ENCODE measurements at regions not wholly inside any gene's neighbourhood (a gene's known extent, or its start where the extent isn't known, plus 50 kb on each side); places are given as distances from the start of the nearest gene placed in this dataset.
"Not testable (repeated sequence)": the region's sequence is repeated elsewhere in the genome, so short reads cannot be mapped to it uniquely, and the experiment has no call there.

DNA sequence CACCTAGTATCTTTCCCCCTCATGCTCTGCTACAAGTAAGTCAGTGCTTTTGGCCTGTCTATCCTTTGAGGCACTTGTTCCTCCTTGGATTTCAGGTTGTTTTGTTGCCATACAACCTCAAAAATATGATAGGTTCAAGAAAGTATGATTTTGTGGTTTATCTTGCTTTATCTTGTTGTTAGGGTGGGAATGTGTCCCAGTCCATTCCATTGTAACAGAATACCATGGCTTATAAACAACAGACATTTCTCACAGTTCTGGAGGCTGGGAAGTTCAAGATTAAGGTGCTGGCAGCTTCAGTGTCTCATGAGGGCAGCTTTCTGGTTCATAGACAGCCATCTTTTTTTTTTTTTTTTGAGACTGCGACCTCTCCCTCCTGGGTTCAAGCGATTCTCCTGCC is 72.1 kb downstream of the TMEM270 start:
- no peaks in the 10 kb centered on the region for H3K4me1 ChIP-seq (ENCODE audit: insufficient read depth, low read length)
- intact Hi-C loops (cut with DNase I, micrococcal nuclease) = no loop called here
- Mint-ChIP-seq H3K36me3 (ENCODE audit: low read depth) (no peaks in the 10 kb centered on the region), H3K9me3 (no peaks in the 10 kb centered on the region), H3K27ac (no peak overlapping the region), H3K27me3 (peaks cover 16% of the 10 kb centered on the region), H3K4me1 (ENCODE audit: low read depth) (no peaks in the 10 kb centered on the region), H3K4me3 (no peak overlapping the region)
- H3K27ac ChIP-seq (ENCODE audit: low read depth in 1 of 2, low read length in 2 of 2) = no peak overlapping the region
- H3K36me3 ChIP-seq (ENCODE audit: insufficient read depth, low read length) = no peaks in the 10 kb centered on the region
- no peaks in the 10 kb centered on the region for H3K9me3 ChIP-seq (ENCODE audit: control insufficient read depth in 1 of 2, insufficient read depth in 1 of 2, low read length in 2 of 2)
- ChIA-PET CTCF (no interaction called here), POLR2A (no interaction called here)
- H3K4me3 ChIP-seq (ENCODE audit: low read length) = no peak overlapping the region
- DNase-seq = no peak
- ATAC-seq (ENCODE audit: poor library complexity) = no peak
- TF ChIP-seq, protein P1, sequence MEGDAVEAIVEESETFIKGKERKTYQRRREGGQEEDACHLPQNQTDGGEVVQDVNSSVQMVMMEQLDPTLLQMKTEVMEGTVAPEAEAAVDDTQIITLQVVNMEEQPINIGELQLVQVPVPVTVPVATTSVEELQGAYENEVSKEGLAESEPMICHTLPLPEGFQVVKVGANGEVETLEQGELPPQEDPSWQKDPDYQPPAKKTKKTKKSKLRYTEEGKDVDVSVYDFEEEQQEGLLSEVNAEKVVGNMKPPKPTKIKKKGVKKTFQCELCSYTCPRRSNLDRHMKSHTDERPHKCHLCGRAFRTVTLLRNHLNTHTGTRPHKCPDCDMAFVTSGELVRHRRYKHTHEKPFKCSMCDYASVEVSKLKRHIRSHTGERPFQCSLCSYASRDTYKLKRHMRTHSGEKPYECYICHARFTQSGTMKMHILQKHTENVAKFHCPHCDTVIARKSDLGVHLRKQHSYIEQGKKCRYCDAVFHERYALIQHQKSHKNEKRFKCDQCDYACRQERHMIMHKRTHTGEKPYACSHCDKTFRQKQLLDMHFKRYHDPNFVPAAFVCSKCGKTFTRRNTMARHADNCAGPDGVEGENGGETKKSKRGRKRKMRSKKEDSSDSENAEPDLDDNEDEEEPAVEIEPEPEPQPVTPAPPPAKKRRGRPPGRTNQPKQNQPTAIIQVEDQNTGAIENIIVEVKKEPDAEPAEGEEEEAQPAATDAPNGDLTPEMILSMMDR (IDR thresholded peaks at IDR 0.05) = no peak
- H3K27me3 ChIP-seq (ENCODE audit: control insufficient read depth in 1 of 2, insufficient read depth in 2 of 2, low read length in 2 of 2) = no peaks in the 10 kb centered on the region

DNA sequence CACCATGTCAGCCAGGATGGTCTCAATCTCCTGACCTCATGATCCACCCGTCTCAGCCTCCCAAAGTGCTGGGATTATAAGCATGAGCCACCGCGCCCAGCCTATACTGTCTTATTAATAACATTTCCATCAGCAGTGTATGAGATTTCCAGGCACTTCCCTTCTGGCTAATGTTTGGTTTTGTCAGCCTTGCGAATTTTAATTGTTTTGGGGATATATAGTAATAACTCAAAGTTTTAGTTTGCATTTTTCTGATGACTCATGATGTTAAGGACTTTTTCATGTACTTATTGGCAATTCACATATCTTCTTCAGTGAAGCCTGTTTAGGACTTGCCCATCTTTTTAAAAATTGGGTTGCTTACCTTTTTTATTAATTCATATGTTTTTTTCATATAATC is 76.0 kb downstream of the TMEM270 start:
- peaks cover 3% of the 10 kb centered on the region for H3K9me3 Mint-ChIP-seq
- TF ChIP-seq, protein P1 (IDR thresholded peaks at IDR 0.05) = no peak
- no peak for DNase-seq
- peaks cover 0 to 20% of the 10 kb centered on the region in 2 experiments for H3K9me3 ChIP-seq (ENCODE audit: control insufficient read depth in 1 of 2, insufficient read depth in 1 of 2, low read length in 2 of 2)
- no peak overlapping the region for H3K27ac Mint-ChIP-seq
- no peak for ATAC-seq (ENCODE audit: poor library complexity)
- H3K36me3 Mint-ChIP-seq (ENCODE audit: low read depth) = no peaks in the 10 kb centered on the region
- no peak overlapping the region for H3K4me3 ChIP-seq (ENCODE audit: low read length)
- peaks cover 13% of the 10 kb centered on the region for H3K27me3 Mint-ChIP-seq
- no peaks in the 10 kb centered on the region for H3K4me1 ChIP-seq (ENCODE audit: insufficient read depth, low read length)
- intact Hi-C loops (cut with DNase I, micrococcal nuclease) = no loop called here
- ChIA-PET POLR2A (no interaction called here), CTCF (no interaction called here)
- H3K4me3 Mint-ChIP-seq = no peak overlapping the region
- H3K27ac ChIP-seq (ENCODE audit: low read depth in 1 of 2, low read length in 2 of 2) = no peak overlapping the region
- no peaks in the 10 kb centered on the region for H3K4me1 Mint-ChIP-seq (ENCODE audit: low read depth)
- H3K27me3 ChIP-seq (ENCODE audit: control insufficient read depth in 1 of 2, insufficient read depth in 2 of 2, low read length in 2 of 2) = peaks cover 2 to 8% of the 10 kb centered on the region in 2 experiments
- no peaks in the 10 kb centered on the region for H3K36me3 ChIP-seq (ENCODE audit: insufficient read depth, low read length)

DNA sequence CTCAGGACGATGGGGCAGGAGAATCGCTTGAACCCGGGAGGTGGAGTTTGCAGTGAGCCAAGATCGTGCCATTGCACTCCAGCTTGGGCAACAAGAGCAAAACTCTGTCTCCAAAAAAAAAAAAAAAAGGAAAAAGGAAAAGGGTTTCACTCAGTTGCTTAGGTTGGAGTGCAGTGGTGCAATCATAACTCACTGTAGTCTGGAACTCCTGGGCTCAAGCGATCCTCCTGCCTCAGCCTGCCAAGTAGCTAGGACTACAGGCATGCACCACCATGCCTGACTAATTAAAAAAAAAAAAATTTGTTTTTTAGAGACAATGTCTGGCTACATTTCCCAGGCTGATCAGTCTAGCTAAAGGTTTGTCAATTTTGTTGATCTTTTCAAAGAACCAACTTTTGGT is 76.7 kb downstream of the TMEM270 start:
- peaks cover 16% of the 10 kb centered on the region for H3K27me3 Mint-ChIP-seq
- intact Hi-C loops (cut with DNase I, micrococcal nuclease); H3K27me3 ChIP-seq (ENCODE audit: control insufficient read depth in 1 of 2, insufficient read depth in 2 of 2, low read length in 2 of 2); ATAC-seq (ENCODE audit: poor library complexity); DNase-seq; H3K27ac Mint-ChIP-seq; H3K4me1 ChIP-seq (ENCODE audit: insufficient read depth, low read length); H3K9me3 Mint-ChIP-seq; H3K4me3 ChIP-seq (ENCODE audit: low read length); H3K4me1 Mint-ChIP-seq (ENCODE audit: low read depth); POLR2A ChIA-PET; H3K4me3 Mint-ChIP-seq; H3K36me3 Mint-ChIP-seq (ENCODE audit: low read depth); H3K27ac ChIP-seq (ENCODE audit: low read depth in 1 of 2, low read length in 2 of 2); CTCF ChIA-PET; H3K36me3 ChIP-seq (ENCODE audit: insufficient read depth, low read length): not testable (repeated sequence)
- H3K9me3 ChIP-seq (ENCODE audit: control insufficient read depth in 1 of 2, insufficient read depth in 1 of 2, low read length in 2 of 2) = peaks cover 0 to 24% of the 10 kb centered on the region in 2 experiments

DNA sequence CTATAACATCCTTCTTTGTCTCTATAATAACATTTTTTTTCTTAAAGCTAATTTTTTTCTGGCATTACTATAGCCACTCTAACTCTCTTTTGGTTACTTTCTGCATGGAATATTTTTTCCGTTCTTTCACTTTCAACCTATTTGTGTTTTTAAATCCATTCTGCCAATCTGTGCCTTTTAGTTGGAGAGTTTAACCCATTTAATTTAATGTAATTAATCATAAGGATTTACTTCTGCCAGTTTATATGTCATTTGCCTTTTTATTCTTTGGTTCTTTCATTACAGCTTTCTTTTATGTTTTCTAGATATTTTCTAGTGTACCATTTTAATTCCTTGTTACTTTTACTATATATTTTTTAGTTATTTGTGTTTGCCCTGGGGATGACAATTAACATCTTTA is 78.6 kb downstream of the TMEM270 start:
- H3K27me3 ChIP-seq (ENCODE audit: control insufficient read depth in 1 of 2, insufficient read depth in 2 of 2, low read length in 2 of 2) = peaks cover 2 to 8% of the 10 kb centered on the region in 2 experiments
- no peak overlapping the region for H3K27ac Mint-ChIP-seq
- ATAC-seq (ENCODE audit: poor library complexity) = no peak

More for the DNA sequence above, 78.6 kb downstream of the TMEM270 start:
- Histone ChIP-seq H3K36me3 (ENCODE audit: insufficient read depth, low read length) (no peaks in the 10 kb centered on the region), H3K27ac (ENCODE audit: low read depth in 1 of 2, low read length in 2 of 2) (no peak overlapping the region), H3K4me3 (ENCODE audit: low read length) (no peak overlapping the region), H3K9me3 (ENCODE audit: control insufficient read depth in 1 of 2, insufficient read depth in 1 of 2, low read length in 2 of 2) (peaks cover 7 to 24% of the 10 kb centered on the region in 2 experiments), H3K4me1 (ENCODE audit: insufficient read depth, low read length) (no peaks in the 10 kb centered on the region)
- H3K9me3 Mint-ChIP-seq = peaks cover 3% of the 10 kb centered on the region
- TF ChIP-seq, protein P1 (IDR thresholded peaks at IDR 0.05) = no peak
- H3K36me3 Mint-ChIP-seq (ENCODE audit: low read depth) = no peaks in the 10 kb centered on the region
- no peak for DNase-seq
- intact Hi-C loops (cut with DNase I, micrococcal nuclease) = no loop called here
- no peak overlapping the region for H3K4me3 Mint-ChIP-seq
- H3K4me1 Mint-ChIP-seq (ENCODE audit: low read depth) = no peaks in the 10 kb centered on the region
- peaks cover 16% of the 10 kb centered on the region for H3K27me3 Mint-ChIP-seq
- ChIA-PET CTCF (no interaction called here), POLR2A (no interaction called here)

Data from CD4-positive, alpha-beta T cell (primary cell).